Superior temporal gyrus (tissue), 1 donor: ENCODE measurements at regions not wholly inside any gene's neighbourhood (a gene's known extent, or its start where the extent isn't known, plus 50 kb on each side); places are given as distances from the start of the nearest gene placed in this dataset.

ENCODE experiments used
- DNase-seq: peaks from one replicate; pipeline ENCODE4 v3.0.0-alpha.2; 2016; ENCODE audit errors: extremely low spot score

DNA sequence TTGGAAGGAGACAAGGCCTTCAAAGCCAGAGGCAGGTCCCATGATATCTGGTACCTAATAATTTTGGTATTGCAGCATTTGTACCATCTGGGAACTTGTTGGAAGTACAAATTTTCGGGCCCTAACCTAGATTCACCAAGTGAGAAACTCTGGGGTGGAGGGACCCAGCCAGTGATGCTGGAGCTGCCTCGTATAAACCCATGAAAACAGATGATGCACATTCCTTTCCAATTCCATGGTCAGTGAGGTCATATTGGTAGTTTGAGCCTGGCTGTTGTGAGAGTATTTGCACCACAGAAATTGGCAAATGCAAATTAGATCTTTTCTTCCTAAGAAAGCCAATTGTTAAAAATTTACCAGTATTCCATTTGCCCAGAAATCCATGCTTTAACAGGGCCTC, 269.6 kb upstream of the PLXNA2 start:
- DNase-seq: no peak

DNA sequence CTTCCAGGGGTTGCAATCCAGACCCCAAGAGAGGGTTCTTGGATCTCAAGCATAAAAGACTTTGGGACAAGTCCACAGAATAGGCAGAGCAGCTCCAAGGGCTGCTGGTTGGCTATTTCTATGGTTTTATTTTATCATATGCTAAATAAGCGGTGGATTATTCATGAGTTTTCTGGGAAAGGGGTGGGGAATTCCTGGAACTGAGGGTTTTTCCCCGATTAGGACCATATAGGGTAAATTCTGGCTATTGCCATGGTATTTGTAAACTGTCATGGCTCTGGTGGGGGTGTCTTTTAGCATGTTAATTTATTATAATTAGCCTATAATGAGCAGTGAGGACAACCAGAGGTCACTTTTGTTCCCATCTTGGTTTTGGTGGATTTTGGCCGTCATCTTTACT, 270.9 kb upstream of the PLXNA2 start:
- DNase-seq: no peak

DNA sequence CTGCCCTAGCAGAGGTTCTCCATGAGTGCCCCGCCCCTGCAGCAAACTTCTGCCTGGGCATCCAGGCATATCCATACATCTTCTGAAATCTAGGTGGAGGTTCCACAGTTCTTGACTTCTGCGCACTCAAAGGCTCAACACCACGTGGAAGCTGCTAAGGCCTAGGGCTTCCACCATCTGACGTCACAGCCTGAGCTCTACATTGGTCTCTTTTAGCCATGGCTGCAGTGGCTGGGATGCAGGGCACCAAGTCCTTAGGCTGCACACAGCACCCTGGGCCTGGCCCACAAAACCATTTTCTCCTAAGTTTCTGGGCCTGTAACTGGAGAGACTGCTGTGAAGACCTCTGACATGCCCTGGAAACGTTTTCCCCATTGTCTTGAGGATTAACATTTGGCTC, 272.6 kb upstream of the PLXNA2 start:
- no peak for DNase-seq

DNA sequence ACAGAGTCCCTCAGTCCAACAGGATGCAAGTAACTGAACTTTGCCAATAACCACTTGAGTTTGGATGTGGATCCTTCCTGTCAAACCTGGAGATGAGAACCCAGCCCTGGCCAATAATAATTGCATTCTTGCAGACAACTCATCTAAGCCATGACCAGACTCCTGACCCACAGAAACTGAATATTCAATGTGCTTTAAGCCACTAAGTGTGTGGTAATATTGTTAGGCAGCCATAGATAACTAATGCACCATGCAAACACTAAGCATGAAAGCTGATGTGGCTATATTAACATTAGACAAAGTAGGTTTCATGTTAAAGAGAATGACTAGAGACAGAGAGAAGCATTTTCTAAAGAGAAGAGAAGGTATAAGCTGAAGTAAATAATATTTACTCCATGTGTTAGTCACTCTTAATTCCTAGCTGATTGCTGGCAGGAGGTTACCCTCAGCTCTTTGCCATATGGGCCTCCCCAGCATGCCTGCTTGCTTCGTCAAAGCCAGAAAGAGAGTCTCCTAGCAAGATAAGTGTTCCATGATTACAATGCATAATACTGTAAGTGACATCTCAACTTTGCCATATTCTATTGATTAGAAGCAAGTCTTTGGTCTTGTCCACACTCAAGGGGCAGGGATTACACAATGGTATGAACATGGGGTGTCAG, 276.4 kb upstream of the PLXNA2 start:
- DNase-seq: no peak

DNA sequence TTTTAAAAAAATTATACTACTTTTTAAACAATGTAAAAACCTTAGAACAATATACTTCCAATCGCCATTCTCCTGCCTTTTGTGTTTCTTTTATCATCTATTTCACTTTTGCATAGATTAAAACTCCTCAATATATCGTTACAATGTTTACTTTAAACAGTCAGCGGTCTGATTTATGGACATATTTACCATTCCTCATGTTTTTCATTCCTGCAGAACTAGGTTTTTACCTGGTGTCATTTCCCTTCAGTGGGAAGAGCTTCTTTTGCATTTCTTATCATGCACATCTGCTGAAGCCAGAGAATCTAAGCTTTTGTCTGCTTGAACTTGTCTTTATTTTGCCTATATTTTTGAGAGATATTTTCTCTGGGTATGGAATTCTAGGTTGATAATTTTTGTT, 277.4 kb upstream of the PLXNA2 start:
- no peak for DNase-seq

DNA sequence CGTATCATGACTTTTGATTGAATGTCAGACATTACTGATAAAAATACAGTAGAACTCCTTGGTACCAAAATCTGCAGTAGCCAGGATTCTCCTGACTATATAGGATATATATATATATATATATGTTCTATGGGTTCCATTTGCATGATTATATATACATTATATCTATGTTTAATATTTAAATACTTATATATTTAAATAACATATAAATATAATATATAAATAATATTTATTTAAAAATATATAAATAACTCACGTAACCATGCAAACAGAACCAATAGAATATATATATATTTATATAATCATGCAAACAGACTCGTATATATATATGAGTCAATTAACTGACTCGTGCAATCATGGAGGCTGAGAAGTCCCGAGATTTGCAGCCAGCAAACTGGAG, 278.8 kb upstream of the PLXNA2 start:
- DNase-seq: no peak

DNA sequence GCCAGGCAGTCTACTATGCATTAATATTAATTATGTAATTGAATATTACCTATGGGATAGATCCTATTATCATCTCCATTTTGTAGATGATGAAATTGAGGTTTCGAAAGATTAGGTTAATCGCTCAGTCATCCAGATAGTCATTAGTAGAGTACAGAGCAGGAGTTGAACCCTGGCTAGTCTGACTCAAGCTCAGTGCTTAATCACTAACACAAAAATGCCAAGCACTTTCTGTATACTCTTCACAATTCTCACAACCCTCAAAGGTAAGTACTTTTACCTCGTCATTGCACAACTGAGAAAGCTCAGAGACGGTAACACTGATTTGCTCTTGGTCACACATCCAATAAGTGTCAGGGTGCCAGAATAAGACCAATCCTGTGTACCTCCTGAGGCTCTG, 280.2 kb upstream of the PLXNA2 start:
- no peak for DNase-seq

DNA sequence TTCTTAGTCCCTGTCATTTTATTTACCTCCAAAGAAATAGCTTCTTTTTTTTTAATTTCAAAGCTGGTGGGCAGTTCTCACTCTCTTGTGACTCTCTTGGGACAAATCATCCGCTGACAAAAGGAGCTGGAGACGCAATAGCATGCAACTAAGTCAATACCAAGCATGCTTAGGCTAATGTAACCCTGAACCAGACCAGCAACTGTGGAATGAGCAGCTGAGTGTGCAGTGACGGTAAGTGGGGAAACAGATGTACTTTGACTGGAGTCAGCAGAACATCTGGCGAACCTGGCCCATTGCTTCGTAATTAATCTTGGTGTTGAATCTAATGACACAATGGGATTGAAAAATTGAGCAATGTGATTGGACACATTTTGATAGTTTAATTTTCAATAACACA, 280.7 kb upstream of the PLXNA2 start:
- no peak for DNase-seq

DNA sequence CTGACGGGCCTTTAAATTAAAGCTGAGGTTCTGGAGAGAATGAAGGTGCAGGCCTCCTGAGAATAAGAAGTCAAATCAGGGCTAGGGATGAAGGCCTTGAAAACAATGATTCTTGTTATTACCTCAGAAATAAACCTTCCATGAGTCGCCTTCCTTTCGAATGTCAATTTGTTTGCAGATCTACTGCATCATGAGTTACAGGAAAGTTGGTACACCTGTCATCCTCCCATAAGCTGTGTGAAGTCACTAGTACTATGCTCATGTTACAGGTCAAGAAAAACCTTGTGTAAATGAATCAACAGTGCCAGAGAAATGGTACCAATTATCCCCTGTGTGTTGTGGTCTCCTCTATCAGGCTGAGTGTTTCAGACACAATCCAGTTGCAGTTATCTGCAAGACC, 281.2 kb upstream of the PLXNA2 start:
- no peak for DNase-seq

DNA sequence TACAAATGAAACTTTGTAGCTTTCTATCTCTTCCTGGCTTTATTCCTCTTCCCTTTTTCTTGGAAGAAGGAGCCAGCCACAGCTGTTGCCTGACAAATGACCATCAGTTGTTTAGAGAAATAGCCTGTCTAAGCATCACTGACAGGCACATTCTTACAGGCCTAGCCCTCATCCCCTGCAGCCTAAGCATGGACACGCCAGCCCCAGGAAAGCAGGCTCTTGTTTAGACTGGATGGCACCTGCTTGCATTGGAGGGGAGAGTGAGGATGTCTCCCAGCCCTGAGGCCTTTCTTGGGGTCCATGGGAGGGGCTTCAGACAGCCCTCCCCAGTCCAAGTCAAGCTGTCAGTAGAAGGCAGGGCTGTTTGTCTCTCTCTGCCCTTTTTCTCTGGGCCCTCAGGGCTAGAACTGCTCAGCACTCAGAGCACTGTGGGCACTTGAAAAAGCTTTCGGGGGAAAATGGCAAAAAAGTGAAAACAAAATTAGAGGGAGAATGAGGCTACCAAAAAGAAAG, 282.5 kb upstream of the PLXNA2 start:
- DNase-seq: no peak

DNA sequence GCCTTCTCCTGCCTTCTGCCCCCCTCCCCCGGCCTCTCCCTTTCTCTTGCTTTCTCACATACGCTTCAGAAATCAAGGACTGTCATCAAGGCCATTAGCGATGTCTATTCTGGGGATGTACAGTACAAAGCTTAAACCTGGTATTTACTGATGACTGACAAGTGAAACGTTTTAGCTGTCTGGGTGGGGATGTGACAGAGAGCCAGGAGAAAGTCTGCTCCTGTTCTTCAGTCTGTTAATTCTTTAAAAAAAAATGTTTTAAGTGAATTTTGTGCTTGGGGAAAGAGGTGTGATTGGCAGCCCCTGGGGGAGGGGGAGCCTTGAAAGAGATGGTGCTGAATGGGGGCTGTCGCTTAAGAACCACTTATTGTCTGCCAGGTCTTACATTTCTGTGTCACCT, 283.0 kb upstream of the PLXNA2 start:
- DNase-seq: no peak

DNA sequence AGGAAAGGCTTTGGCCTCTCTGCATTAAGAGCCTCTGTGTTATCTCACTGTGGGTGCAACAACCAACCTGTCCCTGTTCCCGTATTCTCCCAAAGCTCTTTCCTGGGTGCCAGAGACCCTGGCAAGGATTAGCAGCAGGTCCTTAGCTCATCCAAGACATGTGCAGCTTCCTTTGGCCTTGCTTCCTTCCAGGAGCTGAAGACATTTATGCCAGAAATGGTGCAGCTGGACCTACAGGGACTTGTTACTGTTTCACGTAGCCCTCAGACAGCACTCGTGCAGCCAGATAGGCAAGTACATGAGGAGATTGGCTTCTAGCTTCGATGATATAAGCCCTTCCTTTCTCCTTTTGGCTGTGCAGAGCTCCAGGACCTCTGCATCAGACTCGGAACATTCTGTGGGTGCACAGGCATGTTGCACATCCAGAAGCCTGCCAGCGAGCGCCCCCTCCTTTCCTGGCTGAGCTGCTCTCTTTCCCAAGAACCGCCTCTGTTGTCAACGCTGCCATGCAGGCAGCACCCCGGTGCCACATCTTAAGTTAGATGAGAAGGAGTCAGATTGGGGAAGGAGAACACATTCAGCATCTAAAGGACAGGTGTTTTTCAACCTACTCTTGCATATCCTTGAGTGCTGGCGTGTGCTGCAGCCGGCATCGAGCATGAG, 284.5 kb upstream of the PLXNA2 start:
- DNase-seq: peak; percentile 62

DNA sequence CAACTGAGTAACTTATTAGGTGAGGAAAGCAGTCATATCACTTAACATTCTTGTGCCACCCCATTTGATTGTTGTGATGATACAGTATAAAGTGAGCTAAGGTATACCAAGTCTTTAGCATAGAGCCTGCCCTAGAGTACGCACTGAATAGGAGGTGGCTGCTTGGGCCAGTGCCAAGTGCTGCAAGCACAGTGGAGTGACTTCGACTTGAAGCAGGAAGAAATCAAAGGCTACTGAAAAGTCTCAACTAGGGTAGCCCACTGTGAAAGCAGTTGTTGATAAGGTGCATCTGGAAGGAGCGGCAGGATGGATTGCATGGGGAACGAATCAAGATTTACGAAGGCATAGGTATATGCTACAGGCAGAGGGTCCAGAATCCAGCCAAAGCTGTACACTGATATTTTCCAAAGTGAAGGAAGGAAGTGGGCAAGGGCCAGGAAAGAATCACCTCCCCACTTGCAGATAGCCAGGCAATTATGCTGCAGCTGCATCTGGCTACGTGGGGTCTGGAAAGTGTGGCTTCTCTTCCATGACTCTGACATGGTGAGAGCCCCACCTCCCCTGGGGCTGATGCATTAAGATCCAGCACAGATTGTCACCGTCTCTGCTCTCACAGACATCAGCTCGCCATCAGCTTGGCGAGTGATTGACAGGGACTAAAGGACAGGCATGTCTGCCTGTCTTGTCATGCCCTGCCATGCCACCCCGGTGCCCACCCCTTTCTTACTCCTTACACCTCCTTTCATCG, 287.0 kb upstream of the PLXNA2 start:
- no peak for DNase-seq

DNA sequence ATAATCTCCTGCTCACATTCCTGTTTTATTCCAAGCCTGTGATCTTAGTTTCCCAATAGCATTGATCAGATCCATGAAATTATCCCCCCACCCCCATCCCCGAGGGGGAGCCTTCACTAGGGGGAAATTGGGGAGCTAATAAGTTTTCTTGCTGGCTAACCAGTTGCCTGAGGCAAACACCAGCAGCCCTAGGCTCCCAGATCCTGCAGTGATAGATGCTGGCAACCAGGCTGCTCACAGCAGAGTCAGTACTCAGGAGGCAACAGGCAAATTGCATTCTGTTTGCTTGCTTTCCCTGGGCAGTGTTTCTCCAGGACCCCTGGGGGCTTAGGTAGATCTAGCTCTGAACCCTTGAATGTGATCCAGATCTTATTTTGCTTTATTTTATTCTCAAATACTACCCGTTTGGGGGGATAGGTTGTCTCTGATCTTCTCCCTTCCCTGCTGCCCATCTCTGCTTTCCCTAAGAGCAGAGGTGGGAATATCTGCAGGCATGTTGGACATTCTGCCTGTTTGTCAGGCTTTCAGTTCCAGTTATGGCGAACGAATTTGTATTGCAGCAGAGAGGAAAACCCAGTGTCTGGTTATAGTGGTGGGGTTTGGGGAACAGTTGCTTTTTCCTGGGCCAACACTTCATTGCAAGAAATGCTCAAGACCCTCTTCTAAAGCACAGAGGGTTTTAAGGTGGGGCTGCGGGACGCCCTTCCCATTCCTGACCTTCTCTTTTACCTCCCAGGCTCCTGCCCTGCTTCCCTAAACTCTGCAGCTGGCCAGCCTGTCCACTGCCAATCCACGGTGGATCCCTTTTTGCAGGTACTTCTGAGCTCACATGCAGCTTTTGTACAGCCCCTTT, 289.8 kb upstream of the PLXNA2 start:
- DNase-seq: no peak

DNA sequence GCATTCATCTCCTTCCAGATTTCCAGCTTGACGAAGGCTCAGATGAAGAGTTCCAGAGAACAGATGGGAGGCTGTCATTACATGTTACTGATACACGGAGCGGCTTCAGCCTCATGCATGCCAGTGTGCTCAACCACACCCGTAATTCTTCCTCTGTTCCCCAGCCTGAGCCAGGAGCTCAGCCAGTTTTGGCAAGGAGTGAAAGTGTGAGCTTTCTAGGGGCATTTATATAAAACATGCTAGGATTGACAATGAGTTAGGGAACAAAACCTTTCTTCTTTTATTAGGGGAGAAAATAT, 290.4 kb upstream of the PLXNA2 start:
- DNase-seq: peak; percentile 66

DNA sequence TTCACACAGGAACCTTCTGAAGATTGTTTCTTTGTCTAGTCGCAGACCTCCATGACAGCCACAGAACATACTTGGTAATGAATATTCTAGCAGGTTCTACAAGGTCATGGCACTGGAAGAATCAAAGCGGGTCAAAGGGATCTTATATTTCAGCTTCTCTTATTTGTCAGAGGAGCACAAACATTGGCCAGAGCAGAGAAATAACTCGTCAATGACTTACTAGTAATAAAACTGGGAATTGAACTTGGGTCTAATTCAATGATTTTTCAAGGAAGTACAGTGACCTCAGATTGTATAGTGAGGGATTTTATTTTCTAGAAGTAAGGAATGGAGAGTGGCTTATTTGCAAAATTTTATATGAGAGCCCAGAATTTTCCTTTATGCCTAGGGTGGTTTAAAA, 290.8 kb upstream of the PLXNA2 start:
- no peak for DNase-seq

DNA sequence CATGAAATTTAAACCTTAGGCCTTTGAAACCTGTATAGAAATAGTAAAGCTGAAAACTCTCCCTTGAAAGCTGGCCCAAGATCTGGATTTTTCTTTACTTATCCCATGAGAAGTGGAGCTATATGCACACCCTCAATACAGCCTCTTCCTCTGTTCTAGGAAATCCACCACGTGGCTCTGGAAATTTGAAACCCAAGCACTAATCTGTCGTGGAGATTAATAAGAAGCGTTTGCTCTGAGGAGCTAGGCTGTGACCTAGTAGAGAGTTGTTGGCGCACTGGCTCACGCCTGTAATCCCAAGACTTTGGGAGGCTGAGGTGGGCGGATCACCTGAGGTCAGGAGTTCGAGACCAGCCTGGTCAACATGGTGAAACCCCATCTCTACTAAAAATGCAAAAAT, 291.3 kb upstream of the PLXNA2 start:
- no peak for DNase-seq

DNA sequence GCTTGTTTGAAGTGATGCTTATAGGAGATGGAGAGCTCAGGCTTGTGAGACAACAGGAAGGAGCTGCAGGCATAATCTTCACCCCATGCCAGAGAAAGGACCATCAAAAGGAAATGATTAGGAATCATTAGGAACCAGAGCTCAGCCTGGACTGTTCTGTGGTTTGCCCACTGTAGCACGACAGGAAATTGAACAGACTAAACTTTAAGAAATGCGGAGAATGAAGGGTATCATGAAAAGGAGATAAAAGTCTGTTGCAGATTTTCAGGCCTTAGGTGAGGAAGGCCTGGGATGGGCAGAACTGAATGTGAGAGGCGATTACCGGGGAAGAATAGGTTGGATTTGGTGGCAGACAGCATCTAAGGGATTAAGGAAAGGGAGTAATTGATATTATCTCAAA, 292.0 kb upstream of the PLXNA2 start:
- no peak for DNase-seq

DNA sequence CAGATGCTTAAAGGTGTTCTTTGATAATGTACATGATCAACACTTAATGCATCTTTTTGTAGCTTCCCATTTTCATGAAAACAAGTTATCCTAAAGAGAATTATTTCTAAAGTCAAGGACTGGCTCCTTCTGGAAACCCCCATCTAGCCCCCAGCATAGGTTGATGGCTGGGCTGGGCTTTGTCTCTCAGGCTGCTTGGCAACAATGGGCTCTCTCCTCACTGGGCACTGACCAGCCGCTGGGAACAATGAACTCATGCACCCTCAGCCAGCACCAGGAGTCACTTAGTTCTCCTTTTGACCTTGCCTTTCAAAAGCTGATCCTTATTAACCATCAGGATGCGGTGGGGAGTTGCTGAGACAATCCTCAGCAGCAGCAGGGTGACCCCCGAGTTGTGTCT, 293.0 kb upstream of the PLXNA2 start:
- DNase-seq: no peak

DNA sequence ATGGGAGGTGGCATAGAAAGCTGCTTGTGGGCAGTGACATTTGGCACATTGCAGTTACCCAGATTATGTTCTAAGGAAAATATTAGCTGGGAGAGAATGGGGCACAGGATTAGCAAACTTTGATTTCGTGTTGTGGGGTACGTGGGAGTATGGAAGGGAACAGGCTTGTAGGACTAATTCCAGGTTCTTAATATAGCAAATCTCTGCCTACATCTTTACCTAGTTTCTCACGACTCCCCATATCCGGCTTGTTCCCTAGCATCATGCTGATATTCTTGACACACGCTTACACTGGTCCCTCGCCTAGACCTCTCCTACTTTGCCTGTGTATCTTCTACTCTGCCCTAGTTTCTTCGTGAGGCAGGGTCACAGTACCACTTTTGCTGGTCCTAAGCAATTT, 293.9 kb upstream of the PLXNA2 start:
- no peak for DNase-seq

DNA sequence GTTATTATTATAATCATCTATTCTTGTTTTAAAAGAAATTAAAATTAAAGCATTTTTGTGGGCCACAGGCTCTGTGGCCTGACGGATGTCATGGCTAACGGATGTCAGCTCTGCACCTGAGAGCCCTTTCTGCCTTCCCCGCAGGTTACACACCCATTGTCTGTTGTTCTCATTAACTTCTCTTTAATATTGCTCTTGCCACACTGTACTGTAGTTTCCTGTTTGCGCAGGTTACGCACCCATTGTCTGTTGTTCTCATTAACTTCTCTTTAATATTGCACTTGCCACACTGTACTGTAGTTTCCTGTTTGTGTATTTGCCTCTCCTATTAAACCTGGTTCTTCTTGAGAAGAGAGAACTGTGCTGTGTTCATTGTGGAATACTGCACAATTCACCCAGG, 294.4 kb upstream of the PLXNA2 start:
- no peak for DNase-seq

DNA sequence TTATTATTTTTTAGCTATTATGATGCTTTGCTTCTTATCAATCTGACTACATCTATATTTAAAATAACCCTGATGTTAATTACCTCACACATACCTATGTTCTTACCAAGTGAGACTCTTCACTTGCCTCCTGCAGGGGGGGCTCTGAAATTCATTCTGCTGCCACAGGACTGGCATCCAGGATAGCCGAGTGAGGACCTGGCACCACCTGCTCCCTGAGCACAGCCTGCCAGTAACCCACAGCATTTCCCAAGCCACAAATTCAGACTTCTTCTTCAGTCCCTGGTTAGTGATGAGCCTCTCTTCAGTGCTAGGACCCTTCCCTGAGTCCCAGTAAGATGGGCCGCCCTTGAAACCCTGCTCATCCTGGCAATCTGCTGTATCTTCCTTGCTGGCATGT, 296.5 kb upstream of the PLXNA2 start:
- DNase-seq: no peak
